Pulmonary artery endothelial cell (primary cell): ENCODE measurements at regions not wholly inside any gene's neighbourhood (a gene's known extent, or its start where the extent isn't known, plus 50 kb on each side); places are given as distances from the start of the nearest gene placed in this dataset.

Experiments
- DNase-seq: peaks from one replicate; pipeline ENCODE4 v3.0.0-alpha.2; 2011; ENCODE audit warnings: low read depth, low spot score

DNA sequence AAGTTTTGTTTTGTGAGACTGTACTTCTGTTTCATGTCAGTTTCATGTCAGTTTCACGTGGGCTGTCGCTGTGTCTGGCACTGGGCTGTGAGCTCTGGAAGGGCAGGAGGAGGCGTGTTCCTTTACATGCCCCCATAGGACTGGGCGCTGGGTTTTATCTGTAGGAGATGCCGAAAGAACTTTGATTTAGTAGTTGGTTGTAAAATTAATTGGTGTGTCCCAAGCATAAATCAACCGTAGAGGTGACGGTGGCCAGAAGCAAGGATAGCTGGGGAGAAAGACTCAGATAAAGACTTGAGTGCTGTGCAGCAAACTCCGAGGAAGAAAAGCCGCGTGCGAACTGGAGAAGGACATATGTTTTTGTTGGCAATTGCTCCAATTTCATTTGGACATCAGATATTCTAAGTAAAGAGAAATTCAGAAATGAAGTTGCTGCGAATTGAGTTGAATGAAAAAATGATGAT is 182.5 kb downstream of the VRK1 start:
- DNase-seq: no peak

DNA sequence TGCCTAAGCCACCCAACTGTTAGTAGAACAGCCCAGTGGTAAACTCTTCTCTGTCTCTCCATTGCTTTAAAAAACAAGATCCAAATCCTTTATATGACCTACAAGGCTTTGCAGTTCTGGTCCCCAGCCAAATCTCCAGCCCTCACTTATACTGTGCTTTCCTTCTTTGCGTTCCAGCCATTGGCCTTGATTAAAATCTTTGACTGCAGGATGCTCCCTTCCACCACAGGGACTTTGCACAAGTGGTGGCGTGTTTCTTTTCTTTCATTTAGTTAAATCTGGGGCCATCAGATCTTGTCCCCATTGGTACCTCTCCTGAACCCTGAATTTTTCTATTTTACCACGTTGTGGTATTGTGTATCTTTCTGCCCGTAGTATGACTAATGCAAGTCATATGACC is 183.7 kb downstream of the VRK1 start:
- DNase-seq: no peak

DNA sequence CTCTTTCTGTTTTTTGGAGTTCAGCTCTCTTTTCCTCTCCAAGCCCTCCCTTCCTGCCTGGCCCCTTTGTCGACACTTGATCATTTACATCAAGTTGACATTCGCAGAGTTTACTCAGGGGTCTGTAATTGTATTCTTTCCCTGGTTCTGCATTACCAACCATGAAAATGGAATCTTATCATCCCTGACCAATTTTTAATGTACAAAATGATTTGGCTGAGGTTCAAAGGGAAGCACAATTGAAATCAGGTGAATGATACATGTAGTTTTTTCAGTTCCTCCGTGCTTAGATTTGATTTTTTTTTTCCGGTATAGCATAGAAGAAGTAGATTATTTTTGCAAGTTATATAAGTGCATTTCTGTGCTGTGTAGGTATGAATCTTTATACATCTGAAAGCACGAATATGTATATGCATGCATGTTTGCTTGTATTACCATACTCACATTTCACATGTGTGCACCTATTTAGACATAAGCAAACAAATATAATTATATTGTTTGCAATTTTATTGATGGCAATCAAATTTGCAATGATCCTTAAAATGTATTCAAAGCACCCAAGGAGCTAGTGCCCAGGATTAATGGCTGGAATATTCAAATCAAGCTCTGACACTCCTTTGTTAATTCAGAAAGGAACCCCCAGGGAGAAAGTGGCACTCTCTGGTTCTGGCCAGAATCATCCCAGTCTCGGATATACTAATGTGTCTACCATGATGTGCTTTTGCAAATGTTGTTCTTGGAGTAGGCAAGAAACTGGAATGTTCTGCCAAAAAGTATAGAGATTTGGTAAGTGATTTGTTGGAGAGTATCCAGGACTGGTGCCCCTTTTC is 189.3 kb downstream of the VRK1 start:
- no peak for DNase-seq

DNA sequence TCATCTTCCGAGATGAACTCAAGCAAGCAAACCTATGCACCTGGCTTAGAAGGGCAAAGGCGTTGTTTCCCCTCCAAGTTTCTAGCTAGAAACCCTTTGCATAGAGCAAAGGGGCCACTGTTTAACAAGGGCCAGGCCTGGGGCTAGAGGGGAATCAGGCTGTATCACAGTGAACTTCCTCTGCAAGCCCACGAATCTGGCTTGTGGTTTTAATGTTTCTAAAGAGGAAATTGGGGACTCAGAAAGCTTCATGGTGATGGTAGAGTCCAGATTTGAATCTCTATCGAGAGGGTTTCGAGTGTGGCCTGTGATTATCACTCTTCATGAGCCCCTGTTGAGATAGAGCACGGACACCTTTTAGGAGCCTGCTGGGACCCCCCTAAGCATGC is 189.9 kb downstream of the VRK1 start:
- DNase-seq: no peak

DNA sequence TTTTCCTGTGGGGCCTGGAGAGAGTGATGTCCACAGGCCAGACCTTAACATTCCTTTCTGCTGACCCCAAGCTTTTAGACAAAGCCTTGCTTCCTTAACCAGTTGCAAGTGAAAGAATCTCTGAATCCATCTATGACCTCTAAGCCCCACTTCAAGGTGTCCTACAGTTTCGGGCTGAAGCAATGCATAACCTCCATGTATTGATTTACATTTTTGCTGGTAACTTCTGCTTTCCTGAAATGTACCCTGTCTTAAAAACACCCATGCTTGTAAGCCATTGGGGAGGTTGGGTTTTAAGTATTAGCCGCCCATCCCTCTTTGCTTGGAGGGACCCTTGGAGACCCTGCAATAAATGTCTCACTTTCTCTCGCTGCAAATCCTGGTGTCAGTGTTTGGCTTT is 190.6 kb downstream of the VRK1 start:
- no peak for DNase-seq

DNA sequence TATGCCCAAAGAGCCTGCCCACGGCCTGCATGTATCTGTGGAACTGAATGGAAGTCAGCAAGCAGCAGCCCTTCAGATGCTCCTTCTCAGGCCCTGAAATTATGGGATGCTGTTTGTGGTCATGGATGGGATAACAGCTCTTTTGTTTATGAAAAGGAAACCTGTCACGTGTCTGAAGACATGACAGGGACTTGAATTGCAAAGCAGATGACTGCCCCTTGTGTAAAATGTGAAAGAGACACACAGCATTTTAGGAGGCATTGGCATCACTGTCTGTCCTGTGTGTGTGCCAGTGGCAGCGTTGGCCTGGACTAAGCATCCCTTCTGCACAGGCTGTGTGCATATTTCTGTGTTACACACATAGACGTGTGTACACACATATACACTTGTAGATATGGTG is 192.1 kb downstream of the VRK1 start:
- DNase-seq: no peak

DNA sequence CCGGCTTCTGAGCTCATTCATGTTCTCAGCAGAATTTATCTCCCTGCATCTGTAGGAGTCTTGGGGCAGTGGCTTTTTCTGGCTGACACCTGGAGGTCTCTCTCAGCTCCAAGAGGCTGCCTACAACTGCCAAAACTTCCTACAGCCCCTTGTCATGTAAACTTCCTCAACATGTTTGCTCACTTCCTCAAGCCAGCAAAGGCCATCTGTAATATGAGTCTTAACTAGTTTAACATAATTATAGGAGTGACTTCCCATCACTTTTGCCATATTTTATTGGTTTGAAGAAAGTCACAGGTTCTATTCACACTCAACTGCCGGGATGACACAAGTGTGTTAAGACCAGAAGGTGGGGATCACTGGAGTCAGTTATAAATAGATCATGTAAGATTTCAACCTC is 194.0 kb downstream of the VRK1 start:
- no peak for DNase-seq

DNA sequence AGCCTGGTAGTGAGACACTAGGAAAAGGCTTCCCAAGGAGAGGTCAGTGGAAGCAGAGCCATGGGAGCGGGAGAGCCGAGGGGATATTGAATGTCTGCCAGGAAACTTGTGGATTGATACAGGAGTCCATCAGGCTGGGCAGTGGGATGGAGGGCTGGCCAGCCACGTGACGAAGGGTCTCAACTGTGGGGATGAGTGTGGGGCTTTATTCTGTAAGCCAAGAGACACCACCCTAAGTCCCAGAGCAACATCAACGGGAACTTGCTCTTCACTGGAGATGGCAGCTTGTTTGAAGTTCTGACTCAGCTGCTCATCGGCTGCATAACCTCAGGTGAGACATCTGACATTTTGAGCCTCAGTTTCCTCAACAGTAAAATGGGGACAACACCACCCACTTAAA is 197.8 kb downstream of the VRK1 start:
- no peak for DNase-seq

DNA sequence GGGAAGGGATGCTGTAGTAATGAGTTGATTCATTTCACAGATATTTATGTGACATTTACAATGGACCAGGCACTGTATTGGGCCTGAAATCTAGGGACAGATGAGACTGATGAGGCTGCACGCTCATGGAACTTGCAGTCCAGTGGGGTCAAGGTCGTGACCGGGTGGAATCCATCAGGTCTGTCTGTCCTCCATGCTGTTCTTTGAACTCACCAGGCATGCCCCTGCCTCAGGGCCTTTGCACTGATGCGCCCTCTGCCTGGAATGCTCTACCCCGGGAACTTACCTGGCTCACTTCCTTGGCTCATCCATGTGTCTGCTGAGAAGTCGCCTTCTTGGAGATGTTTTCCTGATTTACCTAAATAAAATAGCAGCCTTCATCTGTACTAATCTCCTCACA is 200.1 kb downstream of the VRK1 start:
- no peak for DNase-seq

DNA sequence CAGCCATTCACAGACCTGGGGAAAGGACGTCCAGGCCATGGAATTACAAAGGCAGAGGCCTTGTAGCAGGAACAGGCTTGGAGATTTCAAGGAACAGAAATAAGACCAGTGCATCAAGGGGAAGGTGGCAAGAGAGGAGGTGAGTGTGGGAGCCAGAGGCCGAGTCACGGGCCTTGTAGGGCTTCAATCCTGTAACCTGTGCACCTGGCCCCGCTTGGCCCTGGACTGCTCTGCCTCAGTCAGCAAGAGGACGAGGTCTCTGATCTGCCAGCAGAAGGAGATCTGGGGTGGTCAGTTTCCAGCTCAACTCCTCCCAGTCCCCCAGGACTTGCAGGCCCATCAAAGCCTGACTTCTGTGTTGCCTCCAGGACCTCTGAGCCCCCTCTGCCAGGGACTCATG is 200.8 kb downstream of the VRK1 start:
- no peak for DNase-seq

DNA sequence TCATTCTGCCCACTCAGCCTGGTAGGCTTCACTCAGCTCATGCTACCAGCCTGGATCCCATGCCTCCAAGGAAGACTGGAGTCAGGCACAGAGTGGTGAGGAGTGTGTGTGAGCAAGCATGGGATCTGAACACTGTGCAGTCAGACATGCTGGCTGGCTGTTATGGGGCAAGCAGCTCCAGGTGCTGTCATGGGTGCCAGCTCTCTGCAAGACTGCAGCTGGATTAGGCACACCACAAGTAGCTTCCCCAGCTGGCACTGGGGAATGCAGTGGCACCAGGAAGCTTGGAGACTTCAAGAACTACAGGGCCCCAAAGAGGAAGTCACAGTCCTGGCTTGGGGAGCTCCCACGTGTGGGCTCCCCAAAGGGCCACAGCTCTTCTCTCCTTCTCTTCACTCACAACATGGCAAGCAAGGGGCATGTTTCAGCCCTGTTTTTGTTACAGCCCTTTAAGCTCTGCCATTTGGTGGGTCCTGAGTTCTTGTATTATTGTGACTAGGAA is 202.5 kb downstream of the VRK1 start:
- no peak for DNase-seq

DNA sequence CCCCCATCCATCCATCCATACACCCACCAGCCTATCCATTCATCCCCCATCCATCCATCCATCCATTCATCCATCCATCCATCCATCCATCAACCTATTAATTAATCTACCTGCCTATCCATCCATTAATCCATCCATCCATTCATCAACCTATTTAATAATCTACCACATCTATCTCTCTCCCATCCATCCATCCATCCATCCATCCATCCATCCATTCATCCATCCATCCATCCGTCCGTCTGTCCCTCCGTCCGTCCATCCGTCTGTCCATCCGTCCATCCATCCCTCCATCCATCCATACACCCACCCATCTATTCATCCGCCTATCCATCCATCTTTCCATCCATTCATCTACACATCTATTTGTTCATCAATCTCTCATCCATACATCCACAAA is 205.3 kb downstream of the VRK1 start:
- DNase-seq: no peak

DNA sequence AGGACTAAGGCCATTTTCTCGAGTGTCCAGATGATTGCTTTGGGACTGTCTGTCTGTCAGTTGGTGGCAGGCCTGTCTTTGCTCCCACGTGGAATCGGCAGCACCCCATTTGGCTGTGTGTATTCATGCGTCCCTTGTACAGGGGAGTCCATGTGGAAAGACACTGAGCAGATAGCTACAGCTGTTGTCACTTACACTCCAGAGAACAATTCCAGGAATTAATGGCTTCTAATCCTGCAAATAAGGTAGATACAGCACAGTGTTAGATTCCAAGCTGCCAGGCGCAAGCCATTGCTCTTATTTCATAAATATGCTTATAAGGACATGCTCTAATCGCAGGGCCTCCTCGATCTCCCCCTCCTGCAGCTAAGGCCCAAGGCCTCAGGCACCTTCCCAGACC is 208.8 kb downstream of the VRK1 start:
- no peak for DNase-seq

DNA sequence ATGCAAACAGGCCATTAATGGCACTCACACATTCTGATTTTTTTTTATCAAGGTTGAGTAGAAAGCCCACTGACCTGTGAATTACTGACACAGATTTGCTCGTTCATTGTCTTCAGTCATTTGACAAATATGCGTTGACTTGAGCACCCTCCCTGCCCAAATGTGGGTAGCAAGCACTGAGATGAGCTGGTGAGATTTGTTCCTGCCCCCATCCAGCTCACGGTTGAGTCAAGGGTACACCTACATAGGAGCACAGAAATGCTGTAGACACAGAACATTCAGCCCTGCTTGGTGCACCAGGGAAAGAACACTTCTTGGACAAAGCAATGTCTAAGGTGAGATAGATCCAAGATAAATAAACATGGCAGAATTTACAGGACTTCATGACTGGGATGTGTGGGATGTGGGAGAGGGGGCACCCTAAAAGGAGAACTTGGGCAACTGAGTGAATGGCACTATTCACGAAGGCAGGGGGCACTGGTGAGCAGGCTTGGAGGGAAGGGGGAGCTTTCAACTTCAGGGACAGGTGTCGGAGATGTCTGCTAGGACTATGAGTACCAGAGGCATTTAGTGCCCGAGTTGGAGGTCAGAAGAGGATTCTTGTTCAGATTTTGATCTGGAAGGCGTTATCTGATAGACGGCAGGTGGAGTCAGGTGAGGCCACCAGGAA is 213.4 kb downstream of the VRK1 start:
- DNase-seq: no peak

DNA sequence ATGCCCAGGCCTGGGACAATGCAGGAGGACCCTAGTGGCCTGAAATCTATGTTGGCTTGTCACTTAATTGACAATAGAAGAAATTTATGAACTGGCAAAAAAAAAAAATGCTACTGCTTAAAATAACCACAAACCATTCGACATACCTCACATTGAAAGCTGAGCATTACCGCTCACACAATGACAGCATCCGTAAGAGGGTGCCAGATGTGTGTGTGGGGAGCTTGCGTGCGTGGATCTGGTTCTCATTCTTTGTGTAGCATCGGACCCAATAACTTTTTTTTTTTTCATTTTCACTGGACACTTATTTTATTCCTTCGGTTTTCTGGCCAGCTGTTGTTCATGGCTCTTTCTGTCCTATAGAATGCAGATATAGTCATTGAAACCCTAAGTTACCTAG is 216.7 kb downstream of the VRK1 start:
- DNase-seq: no peak

DNA sequence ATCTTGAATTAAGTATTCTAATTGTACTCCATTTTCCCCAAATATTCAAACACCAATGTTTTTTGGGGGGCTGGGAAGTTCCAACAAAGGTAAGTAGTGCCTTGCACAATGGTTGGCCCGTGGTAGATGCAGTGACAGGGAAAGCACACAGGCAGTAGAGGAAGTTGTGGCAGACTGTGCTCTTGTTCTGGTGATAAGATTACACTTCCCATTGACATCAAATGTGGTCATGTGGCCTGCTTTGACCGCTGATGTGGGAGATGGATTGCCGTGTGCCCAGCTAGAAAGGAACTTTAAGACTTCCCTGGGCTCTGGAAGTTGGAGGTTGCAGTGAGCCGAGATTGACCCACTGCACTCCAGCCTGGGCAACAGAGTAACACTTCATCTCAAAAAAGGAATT is 223.8 kb downstream of the VRK1 start:
- no peak for DNase-seq

DNA sequence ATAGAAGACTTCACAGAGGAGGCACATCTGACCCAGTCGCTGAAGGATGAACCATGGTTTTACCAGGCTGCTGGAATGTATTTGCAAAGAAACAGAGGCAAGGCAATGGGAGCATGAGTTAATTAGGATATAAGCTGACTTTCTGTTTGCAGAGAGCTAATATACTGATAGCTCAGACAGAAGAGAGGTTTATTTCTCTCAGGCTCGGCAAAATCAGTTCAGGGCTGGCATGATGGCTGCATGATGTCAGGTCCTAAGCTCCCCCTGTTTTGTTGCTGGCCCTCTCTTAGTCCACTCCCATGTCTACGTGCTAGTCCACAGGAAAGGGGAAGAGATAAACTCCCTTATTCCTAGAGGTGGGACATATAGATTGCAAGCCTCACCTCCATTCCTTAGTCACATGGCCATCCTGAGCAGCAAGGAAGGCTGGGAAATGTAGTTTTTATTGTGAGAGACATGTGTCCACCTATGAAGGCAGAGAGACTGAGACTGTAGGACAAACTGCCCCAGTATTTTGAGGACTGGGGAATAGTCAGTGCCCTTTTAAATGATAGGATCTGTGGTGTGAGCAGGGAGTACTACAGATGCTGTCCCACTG is 224.5 kb downstream of the VRK1 start:
- DNase-seq: no peak

DNA sequence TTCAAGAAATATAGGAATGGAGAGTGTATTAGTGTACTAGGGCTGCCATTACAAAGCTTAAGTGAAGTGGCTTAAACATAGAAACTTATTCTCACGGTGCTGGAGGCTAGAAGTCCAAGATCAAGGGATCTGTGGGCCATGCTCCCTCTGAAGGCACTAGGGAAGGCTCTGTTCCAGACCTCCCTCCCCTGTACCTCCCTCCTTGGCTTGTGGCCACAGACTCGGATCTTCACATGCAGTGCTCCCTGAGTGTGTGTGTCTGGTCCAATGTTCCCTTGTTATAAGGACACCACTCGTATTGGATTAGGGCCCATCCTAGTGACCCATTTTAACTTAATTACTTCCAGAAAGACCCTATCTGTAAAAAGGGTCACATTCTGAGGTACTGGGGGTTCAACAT is 225.6 kb downstream of the VRK1 start:
- no peak for DNase-seq

DNA sequence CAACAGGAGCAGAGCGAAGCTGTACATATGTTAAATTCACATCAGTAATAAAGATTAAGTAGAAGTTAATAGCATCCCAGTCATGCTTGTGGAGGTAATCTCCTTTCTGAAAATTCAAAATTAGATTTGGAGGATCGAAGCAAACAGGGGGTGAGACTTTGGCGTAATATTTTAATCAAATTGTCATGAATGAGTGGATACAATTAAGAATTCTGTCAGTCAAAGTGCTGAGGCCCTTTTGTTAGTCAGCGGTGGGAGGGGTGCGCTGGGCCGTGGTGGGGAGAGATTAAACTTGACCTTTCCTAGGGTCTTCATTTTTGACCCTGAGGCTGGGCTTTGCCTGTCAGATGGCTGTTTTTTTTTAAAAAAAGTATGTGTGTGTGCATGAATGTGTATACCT is 226.7 kb downstream of the VRK1 start:
- no peak for DNase-seq

DNA sequence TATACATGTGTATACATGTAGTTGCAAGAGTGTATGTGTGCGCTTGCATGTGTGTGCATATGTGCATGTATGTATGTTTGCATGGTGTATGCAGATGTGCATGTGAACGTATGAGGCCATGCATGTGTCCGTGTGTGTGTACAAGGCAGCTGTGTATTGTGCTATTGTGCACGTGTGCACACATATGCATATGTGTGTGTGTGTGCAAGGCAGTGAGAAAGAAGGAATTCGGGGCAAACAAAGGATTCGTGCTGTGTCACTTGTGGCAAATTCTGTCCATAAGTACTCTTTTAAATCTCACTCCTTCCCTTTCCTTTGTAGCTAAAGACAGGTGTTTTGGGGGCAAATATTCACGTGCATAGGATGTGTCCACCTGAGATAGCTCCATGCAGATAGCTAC is 227.1 kb downstream of the VRK1 start:
- DNase-seq: no peak

DNA sequence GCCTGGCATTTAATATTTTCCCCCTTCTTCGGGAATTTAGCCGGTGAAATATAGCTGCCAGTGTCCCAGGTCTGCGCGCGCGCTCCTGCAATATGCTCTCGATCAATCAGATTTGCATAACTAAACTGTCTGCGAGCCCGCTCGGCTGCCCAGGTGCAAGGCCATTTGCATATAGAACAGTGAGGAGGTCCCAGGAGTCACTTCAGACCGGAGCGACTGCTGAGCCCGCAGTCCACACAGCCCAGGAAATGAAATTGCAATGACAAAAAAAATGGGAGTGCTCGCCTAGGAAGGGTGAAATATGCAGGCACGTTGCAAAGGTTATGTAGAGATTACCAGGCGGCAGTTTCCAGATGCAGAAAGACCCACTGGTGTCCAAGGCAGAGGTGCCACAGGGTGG is 228.5 kb downstream of the VRK1 start:
- no peak for DNase-seq

DNA sequence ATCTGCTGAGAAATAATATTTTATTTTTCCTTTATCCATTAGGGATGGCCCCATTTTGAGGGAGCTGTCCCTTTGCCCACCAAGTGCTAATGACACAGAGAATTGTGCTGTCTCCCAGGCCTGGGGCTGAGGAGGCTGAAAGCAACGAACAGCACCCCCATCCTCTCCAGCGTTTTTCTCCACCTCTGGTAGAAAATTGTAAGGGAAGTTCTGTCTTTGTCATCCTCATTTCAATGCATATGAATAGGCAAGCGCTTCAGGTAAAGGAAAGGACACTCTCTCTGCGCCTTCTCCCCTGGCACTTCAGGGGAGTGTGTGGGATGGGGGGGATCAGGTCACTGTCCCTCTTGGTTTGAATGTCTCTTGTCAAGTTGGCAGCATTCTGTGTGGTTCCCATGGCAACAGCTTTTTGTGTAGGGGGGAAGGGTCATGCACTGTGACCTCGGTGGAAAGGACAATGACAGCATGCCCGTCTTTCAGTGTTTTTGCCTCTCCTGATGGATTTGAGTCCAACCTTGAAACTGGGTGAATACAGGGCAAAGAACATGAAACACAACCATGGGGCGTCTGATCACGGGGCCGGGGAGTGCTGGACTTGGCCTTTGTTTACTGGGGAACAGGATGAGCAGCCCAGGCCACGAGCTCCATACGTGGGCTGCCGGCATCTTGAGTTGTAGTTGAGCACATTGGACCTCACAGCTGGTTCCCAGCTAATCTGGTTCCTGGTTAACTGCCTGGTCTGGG is 230.2 kb downstream of the VRK1 start:
- DNase-seq: no peak
